A673 (cell line): ENCODE measurements at regions not wholly inside any gene's neighbourhood (a gene's known extent, or its start where the extent isn't known, plus 50 kb on each side); places are given as distances from the start of the nearest gene placed in this dataset.

Source experiments
- BruUV-seq: library from RNA; stranded (reverse); fragments of 400-500 nt; replicated peaks from 2 replicates; lab custom pipeline; 2021; lab: Mats Ljungman, UMichigan
- CTCF ChIA-PET: fragments of 300-600 bp; sonication (Branson Sonifier 250); formaldehyde crosslinking; loops from one replicate; lab custom pipeline; 2022; ENCODE audit warnings: antibody characterized with exemption; lab: Charles Lee
- POLR2A ChIA-PET: fragments of 300-600 bp; sonication (Branson Sonifier 250); formaldehyde crosslinking; loops from one replicate; lab custom pipeline; 2022; ENCODE audit warnings: antibody characterized with exemption; ENCODE audit not compliant: low non-redundant PET; lab: Charles Lee
- DNase-seq: peaks from one replicate; pipeline ENCODE4 v3.0.0-alpha.2; 2015; ENCODE audit warnings: low spot score
- H3K27ac ChIP-seq: fragments of 200-600 bp; sonication (generic); 2 replicates; pipeline ENCODE4 v1.5.1; 2016; ENCODE audit warnings: mixed run types, low read depth, mild to moderate bottlenecking, mixed read lengths, antibody characterized with exemption, low read length; ENCODE audit not compliant: poor library complexity, severe bottlenecking
- H3K27me3 ChIP-seq: fragments of 200-600 bp; sonication (generic); replicated peaks from 2 replicates; pipeline ENCODE4 v1.6.1; 2017; ENCODE audit warnings: mixed run types, low read depth, mild to moderate bottlenecking, mixed read lengths, antibody characterized with exemption, low read length; ENCODE audit not compliant: insufficient read depth, poor library complexity
- H3K36me3 ChIP-seq: fragments of 200-600 bp; sonication (generic); 2 replicates; pipeline ENCODE4 v1.6.1; 2016; ENCODE audit warnings: mixed run types, mild to moderate bottlenecking, mixed read lengths, antibody characterized with exemption, low read length; ENCODE audit not compliant: insufficient read depth, poor library complexity, severe bottlenecking
- H3K4me1 ChIP-seq: fragments of 200-600 bp; sonication (generic); 2 replicates; pipeline ENCODE4 v1.6.1; 2017; ENCODE audit warnings: mixed run types, mild to moderate bottlenecking, mixed read lengths, antibody characterized with exemption, low read length; ENCODE audit not compliant: insufficient read depth, poor library complexity, severe bottlenecking
- H3K4me3 ChIP-seq: fragments of 200-600 bp; sonication (generic); 2 replicates; pipeline ENCODE4 v1.5.1; 2016; ENCODE audit warnings: low read depth, mixed run types, mild to moderate bottlenecking, mixed read lengths, low read length; ENCODE audit not compliant: poor library complexity, severe bottlenecking
- H3K9me3 ChIP-seq: fragments of 200-600 bp; sonication (generic); 2 replicates; pipeline ENCODE4 v1.6.1; 2016; ENCODE audit warnings: mixed run types, low read depth, mild to moderate bottlenecking, mixed read lengths, antibody characterized with exemption, low read length; ENCODE audit not compliant: poor library complexity, severe bottlenecking
- EZH2 ChIP-seq: fragments of 200-600 bp; sonication (generic); IDR thresholded peaks from 2 replicates; pipeline ENCODE4 v1.6.1; 2017; ENCODE audit warnings: borderline replicate concordance, low read depth, mild to moderate bottlenecking, mixed read lengths, antibody characterized with exemption, low read length; ENCODE audit not compliant: poor library complexity, severe bottlenecking
- intact Hi-C: fragments of 100-400 bp; cut with micrococcal nuclease; formaldehyde crosslinking; loops from one replicate; pipeline ENCODE4 v1.10.0; 2022; ENCODE audit not compliant: unreplicated experiment
- TF ChIP-seq, protein P1 (sequence below): fragments of 300-800, 200-600 bp; sonication (generic); conservative IDR thresholded peaks from 2 replicates; pipeline ENCODE4 v1.5.1; 2017; ENCODE audit warnings: low read depth, mild to moderate bottlenecking, antibody characterized with exemption, low read length, moderate library complexity, mixed read lengths

DNA sequence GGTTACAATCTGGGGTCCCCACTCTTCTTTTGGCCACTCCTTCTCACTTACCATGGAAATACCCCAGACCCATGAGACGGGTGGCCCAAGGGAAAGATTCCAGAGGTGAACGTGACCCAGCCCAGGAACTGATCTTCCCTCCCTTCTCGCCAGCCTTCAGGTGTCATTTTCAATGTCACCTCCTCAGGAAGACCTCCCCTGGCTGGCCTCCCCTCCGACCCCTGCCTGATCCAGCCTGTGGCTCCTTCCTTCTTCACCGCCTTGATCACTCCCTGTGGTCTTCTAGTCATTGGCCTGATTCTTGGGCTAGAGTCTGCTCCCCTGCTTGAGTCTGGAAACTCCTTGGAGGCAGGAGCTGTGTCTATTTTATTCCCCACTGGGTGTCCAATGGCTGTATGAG, 146.1 kb downstream of the SMAD6 start:
- no peaks in the 10 kb centered on the region for H3K27me3 ChIP-seq
- no peaks in the 10 kb centered on the region for H3K9me3 ChIP-seq
- H3K36me3 ChIP-seq, result no peaks in the 10 kb centered on the region
- H3K4me1 ChIP-seq, result peaks cover 6% of the 10 kb centered on the region
- DNase-seq, result no peak
- H3K27ac ChIP-seq, result no peak overlapping the region
- no TSS peak for BruUV-seq
- TF ChIP-seq EZH2, result no peak
- TF ChIP-seq, protein P1, sequence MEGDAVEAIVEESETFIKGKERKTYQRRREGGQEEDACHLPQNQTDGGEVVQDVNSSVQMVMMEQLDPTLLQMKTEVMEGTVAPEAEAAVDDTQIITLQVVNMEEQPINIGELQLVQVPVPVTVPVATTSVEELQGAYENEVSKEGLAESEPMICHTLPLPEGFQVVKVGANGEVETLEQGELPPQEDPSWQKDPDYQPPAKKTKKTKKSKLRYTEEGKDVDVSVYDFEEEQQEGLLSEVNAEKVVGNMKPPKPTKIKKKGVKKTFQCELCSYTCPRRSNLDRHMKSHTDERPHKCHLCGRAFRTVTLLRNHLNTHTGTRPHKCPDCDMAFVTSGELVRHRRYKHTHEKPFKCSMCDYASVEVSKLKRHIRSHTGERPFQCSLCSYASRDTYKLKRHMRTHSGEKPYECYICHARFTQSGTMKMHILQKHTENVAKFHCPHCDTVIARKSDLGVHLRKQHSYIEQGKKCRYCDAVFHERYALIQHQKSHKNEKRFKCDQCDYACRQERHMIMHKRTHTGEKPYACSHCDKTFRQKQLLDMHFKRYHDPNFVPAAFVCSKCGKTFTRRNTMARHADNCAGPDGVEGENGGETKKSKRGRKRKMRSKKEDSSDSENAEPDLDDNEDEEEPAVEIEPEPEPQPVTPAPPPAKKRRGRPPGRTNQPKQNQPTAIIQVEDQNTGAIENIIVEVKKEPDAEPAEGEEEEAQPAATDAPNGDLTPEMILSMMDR, result no peak
- H3K4me3 ChIP-seq, result no peak overlapping the region
- intact Hi-C loops, result no loop called here
- ChIA-PET POLR2A (no interaction called here), CTCF (no interaction called here)

DNA sequence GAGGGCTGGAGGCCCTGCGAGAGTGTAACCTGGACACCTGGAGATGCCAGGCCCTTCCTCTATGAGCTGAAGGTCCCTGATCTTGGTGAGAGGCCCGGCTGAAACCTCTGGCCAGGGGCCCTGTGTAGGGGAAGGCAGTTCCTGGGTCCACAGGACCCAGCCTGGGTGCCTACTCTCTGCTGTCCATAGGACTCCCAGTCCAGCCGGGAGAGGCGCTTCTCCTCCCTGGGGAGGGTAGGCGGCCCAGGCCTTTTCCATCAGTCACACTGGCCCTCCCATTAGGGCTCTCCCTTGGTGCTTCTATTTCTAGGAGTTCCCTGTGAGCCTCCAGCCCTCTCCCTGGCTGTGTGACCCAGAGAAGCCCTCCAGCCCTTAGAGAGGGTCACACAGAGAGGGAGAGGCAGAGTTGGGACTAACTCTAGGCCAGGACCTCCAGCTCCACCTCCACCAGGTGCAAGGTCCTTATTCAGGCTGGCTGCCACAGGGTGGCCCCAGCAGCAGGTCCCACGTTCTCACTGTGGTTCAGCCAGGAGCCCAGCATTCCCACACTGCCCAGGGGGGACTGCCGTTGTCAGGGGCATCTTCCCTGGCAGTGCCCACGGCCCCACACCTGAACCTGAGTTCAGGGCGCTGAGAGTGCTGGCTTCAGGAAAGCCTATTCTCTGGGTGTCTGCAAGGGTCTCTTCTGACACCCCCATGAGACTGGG, 146.8 kb downstream of the SMAD6 start:
- H3K9me3 ChIP-seq, result no peaks in the 10 kb centered on the region
- CTCF ChIA-PET, result no interaction called here
- BruUV-seq, result no TSS peak
- H3K27ac ChIP-seq, result no peak overlapping the region
- no peak for TF ChIP-seq EZH2
- TF ChIP-seq, protein P1, result no peak
- no peaks in the 10 kb centered on the region for H3K27me3 ChIP-seq
- H3K4me1 ChIP-seq, result peaks cover 6% of the 10 kb centered on the region
- intact Hi-C loops, result no loop called here
- no peak overlapping the region for H3K4me3 ChIP-seq
- POLR2A ChIA-PET, result no interaction called here
- no peak for DNase-seq
- no peaks in the 10 kb centered on the region for H3K36me3 ChIP-seq

DNA sequence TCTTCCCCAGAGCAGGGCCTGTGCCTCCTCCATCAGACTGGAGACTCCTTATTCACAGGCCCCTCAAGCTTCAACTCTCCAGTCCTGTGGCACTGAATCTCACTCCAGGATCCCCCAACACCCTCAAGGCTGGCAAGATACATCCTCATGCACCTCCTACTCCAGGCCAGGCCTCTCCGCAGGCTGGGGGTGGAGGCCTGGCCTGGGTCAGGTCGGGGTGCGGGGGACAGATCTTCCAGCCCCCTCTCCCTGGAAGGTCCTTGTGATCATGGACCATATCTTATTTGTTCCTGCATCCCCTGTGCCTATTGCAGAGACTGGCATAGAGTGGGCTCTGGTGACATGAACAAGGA, 147.3 kb downstream of the SMAD6 start:
- Histone ChIP-seq H3K9me3 (no peaks in the 10 kb centered on the region), H3K36me3 (no peaks in the 10 kb centered on the region), H3K4me3 (no peak overlapping the region), H3K4me1 (peaks cover 6% of the 10 kb centered on the region), H3K27me3 (no peaks in the 10 kb centered on the region), H3K27ac (no peak overlapping the region)
- intact Hi-C loops, result no loop called here
- ChIA-PET CTCF (no interaction called here), POLR2A (no interaction called here)
- no TSS peak for BruUV-seq
- DNase-seq, result no peak
- TF ChIP-seq, protein P1, result no peak
- no peak for TF ChIP-seq EZH2
